ENCODE measurements at regions not wholly inside any gene's neighbourhood (a gene's known extent, or its start where the extent isn't known, plus 50 kb on each side); places are given as distances from the start of the nearest gene placed in this dataset.

DNA sequence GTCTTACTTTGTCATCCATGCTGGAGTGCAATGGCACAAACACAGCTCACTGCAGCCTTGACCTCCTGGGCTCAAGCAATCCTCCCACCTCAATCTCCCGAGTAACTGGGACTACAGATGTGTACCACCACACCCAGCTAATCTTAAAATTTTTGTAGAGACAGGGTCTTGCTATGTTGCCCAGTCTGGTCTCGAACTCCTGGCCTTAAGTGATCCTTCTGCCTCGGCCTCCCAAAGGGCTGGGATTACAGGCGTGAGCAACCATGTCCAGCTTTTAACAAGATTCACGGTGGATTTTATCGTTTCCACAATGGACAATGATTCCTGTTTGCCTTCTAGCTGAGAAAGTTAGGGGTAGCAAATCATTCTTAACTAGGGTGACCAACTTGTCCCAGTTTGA lies 165.9 kb downstream of the ZNF608 start:
- Histone ChIP-seq H3K27ac (no peak overlapping the region), H3K4me3 (no peak overlapping the region)
- DNase-seq (ENCODE audit: low spot score) = no peak
- TF ChIP-seq, protein P1, sequence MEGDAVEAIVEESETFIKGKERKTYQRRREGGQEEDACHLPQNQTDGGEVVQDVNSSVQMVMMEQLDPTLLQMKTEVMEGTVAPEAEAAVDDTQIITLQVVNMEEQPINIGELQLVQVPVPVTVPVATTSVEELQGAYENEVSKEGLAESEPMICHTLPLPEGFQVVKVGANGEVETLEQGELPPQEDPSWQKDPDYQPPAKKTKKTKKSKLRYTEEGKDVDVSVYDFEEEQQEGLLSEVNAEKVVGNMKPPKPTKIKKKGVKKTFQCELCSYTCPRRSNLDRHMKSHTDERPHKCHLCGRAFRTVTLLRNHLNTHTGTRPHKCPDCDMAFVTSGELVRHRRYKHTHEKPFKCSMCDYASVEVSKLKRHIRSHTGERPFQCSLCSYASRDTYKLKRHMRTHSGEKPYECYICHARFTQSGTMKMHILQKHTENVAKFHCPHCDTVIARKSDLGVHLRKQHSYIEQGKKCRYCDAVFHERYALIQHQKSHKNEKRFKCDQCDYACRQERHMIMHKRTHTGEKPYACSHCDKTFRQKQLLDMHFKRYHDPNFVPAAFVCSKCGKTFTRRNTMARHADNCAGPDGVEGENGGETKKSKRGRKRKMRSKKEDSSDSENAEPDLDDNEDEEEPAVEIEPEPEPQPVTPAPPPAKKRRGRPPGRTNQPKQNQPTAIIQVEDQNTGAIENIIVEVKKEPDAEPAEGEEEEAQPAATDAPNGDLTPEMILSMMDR (IDR thresholded peaks at IDR 0.05) = no peak

DNA sequence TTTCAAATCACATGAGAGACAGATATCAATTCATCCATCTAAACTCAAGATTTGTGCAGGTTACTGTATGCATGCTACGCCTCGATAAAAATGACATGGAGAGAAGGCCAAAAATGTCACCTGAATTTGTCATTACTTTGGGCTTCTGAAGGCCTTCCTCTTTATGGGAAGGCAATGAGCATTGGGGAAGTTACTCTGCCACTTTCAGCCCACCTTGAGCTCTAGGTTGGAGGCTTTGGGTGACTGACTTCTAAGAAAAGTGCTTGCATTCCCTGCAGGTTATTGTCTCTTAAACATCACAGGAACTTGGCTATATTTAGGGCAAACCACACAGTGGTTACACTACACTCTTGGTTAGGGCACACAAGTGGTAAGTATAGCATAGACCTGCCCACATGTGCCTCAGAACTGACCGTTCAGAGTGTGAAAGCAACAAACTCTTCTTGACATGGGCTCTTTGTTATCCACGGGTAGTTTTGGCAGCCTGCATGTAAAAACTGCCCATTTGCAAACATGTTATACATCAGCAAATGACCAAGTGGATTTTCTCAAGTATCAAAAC lies 169.5 kb downstream of the ZNF608 start:
- H3K4me3 ChIP-seq = no peak overlapping the region
- no peak for DNase-seq (ENCODE audit: low spot score)
- TF ChIP-seq, protein P1 (IDR thresholded peaks at IDR 0.05) = no peak

DNA sequence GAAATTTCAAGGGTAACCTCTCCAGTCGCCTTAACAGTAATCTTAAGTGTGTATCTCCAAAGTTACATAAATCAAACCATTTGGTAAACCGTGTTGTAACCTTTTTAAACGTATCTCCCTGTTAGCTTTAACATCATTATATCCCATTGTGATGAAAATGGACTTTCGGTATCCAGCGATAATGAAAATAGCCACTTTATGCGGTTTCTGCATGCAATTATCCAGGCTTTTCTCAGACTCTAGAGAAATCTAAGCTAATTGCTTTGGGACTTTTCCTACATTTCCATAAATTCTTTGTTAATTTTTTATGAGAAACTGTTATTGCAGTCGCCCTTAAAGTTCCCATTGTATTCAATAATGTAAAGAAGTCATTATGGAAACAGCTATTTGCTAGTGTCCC lies 170.7 kb downstream of the ZNF608 start:
- no peak overlapping the region for H3K27ac ChIP-seq

More for the DNA sequence above, 169.5 kb downstream of the ZNF608 start:
- H3K27ac ChIP-seq = no peak overlapping the region

DNA sequence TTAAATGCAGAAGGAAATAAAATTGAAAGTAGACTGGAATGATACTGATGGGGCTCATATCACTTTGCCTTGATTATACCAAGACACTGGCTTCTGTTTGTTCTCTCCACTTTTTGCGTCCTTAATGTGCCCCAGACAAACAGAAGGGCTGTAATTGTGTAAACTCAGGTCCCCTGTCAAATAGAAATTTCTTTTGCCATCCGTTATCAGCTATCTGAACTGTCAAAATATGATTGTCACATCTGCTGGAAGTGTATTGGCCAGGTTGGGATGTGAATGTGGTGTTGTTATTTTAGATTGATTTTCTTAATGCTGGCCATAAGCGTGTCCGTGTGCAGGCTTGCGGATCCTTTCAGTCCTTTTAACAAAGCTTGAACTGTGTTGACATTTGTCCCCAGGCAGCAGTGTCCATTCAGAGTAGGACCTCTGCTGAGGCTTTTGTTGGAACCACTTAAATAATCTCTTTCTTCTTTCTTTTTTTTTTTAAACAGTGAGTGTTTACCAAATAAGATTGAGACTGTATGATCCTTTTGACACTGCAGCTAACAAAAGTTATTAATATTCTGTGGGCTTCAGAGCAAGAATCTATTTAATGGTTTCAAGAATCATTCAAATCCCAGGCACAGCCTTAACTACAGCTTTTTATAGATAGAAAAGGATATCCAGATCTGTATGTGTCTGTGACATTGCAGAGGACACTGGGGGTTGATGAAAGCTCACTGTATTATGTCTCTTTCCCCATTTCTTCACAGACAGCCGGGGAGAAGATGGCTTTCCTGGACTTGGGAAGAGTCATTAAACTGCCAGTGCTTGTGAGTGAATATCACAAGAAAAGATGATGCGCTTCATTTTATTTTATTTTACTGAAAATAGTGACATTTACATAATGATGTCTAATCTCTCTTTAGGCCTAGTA lies 171.7 kb downstream of the ZNF608 start:
- TF ChIP-seq, protein P1 (IDR thresholded peaks at IDR 0.05) = no peak
- DNase-seq (ENCODE audit: low spot score) = no peak
- H3K4me3 ChIP-seq = no peak overlapping the region
- no peak overlapping the region for H3K27ac ChIP-seq

More for the DNA sequence above, 170.7 kb downstream of the ZNF608 start:
- no peak for DNase-seq (ENCODE audit: low spot score)
- H3K4me3 ChIP-seq = no peak overlapping the region
- TF ChIP-seq, protein P1 (IDR thresholded peaks at IDR 0.05) = no peak

DNA sequence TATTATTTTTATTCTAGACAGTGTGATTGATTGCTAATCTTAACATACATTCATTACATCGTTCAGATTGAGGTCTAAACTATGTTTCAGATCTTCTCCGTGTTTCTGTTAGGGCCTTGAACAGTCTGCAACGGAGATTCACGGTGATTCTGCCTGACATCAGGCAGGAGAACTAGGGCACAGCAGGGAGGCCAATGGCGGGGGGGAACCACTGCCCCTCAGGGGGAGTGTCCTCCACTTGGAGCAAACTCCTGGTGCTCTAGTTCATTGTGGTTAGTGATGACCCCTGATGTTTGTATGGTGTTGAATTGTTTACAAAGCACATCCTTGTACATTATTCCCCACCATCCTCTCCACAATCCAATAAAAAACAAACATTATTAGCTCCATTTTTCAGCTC lies 173.5 kb downstream of the ZNF608 start:
- TF ChIP-seq, protein P1 (IDR thresholded peaks at IDR 0.05) = no peak
- Histone ChIP-seq H3K4me3 (no peak overlapping the region), H3K27ac (no peak overlapping the region)
- no peak for DNase-seq (ENCODE audit: low spot score)

DNA sequence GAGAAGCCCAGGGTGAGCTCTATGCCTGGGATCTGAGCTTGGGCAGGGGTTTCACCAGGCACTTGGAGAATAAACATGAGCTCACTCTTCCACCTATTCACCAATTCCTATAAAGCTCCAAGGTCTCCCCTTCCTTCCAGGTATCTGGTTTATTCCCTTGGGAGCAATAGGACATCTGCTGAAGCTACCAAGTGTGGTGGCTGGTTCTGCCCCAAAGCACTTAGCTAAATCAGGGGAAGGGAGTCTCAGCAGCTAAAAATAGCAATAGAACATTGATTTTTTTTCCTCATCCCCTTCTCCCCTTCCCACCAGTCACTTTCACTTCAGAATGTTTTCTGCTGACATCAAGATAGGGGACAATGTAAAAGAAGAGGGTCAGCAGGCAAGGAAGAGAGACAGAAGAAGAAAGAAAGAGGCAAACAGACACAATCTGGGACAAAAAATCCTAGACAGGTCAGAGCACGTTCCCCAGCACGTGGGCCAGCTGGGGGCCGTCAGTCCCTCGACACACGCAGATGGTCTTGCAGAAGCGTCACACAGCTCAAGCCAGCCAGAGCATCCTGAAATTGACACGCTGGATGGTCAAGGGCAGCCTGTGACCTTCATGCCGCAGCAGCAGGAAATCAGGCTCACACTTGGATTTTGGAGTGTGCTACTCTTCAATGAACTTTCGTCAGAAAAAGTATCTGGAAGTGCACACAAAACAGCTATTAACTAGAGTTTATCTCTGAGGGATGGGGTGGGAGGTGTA lies 176.0 kb downstream of the ZNF608 start:
- H3K4me3 ChIP-seq = no peak overlapping the region
- no peak overlapping the region for H3K27ac ChIP-seq
- TF ChIP-seq, protein P1 (IDR thresholded peaks at IDR 0.05) = no peak
- DNase-seq (ENCODE audit: low spot score) = no peak
